ENCODE measurements at regions not wholly inside any gene's neighbourhood (a gene's known extent, or its start where the extent isn't known, plus 50 kb on each side); places are given as distances from the start of the nearest gene placed in this dataset.
A peak's percentile ranks its signal among the peaks of the same experiment; 100 is the strongest.

GRCh38 chr10:128741180-128741579 lies 615.0 kb upstream of the MKI67 start (continued):
- TF ChIP-seq FOSL1 (IDR thresholded peaks at IDR 0.05; ENCODE audit: low read depth) (no peak), EZH2 (IDR thresholded peaks at IDR 0.05) (no peak), SIN3A (IDR thresholded peaks at IDR 0.05; ENCODE audit: low read depth) (no peak), EGR1 (IDR thresholded peaks at IDR 0.05; ENCODE audit: low read depth) (no peak)
- TF ChIP-seq, protein P1, sequence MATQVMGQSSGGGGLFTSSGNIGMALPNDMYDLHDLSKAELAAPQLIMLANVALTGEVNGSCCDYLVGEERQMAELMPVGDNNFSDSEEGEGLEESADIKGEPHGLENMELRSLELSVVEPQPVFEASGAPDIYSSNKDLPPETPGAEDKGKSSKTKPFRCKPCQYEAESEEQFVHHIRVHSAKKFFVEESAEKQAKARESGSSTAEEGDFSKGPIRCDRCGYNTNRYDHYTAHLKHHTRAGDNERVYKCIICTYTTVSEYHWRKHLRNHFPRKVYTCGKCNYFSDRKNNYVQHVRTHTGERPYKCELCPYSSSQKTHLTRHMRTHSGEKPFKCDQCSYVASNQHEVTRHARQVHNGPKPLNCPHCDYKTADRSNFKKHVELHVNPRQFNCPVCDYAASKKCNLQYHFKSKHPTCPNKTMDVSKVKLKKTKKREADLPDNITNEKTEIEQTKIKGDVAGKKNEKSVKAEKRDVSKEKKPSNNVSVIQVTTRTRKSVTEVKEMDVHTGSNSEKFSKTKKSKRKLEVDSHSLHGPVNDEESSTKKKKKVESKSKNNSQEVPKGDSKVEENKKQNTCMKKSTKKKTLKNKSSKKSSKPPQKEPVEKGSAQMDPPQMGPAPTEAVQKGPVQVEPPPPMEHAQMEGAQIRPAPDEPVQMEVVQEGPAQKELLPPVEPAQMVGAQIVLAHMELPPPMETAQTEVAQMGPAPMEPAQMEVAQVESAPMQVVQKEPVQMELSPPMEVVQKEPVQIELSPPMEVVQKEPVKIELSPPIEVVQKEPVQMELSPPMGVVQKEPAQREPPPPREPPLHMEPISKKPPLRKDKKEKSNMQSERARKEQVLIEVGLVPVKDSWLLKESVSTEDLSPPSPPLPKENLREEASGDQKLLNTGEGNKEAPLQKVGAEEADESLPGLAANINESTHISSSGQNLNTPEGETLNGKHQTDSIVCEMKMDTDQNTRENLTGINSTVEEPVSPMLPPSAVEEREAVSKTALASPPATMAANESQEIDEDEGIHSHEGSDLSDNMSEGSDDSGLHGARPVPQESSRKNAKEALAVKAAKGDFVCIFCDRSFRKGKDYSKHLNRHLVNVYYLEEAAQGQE (IDR thresholded peaks at IDR 0.05; ENCODE audit: low read depth): no peak

- H3K4me2 ChIP-seq (ENCODE audit: low read length): no peak overlapping the region
- H3K27ac ChIP-seq (ENCODE audit: low read depth, low read length): no peak overlapping the region
- no peak overlapping the region for H2AFZ ChIP-seq (ENCODE audit: low read depth, low read length, poor library complexity, severe bottlenecking)
- ChIA-PET CTCF (no interaction called here), RAD21 (ENCODE audit: low non-redundant PET in 1 of 2, low total read pairs in 2 of 2, uncharacterized antibody in 2 of 2, unreplicated experiment in 2 of 2) (no interaction called here), POLR2A (no interaction called here)
- no peak for ATAC-seq
- no peak overlapping the region for H3K4me3 ChIP-seq (replicated peaks in 1 of 2; ENCODE audit: low read depth in 1 of 2, low read length in 2 of 2)
- H3K27me3 ChIP-seq (ENCODE audit: insufficient read depth, low read length): peaks cover 94% of the 10 kb centered on the region
- BruUV-seq (replicated peaks): no TSS peak
- no peak overlapping the region for H3K9ac ChIP-seq (ENCODE audit: low read length)
- intact Hi-C loops (cut with micrococcal nuclease): loop anchor here (5.0 kb wide), 1 partner anchor 479 kb away; no protein-coding TSS in a partner anchor
- H3K9me2 ChIP-seq (ENCODE audit: insufficient read depth): no peaks in the 10 kb centered on the region
- 0 out of 2 replicates have a peak, but pooled peaks have one; percentile 2 for TF ChIP-seq EZH2 (IDR thresholded peaks at IDR 0.05)
- TF ChIP-seq YY1 (IDR thresholded peaks at IDR 0.05; ENCODE audit: extremely low read depth, insufficient replicate concordance, low read depth, low read length): no peak
- TF ChIP-seq ZFX (IDR thresholded peaks at IDR 0.05): no peak
- no peaks in the 10 kb centered on the region for H3K36me3 ChIP-seq (ENCODE audit: control insufficient read depth in 1 of 2, insufficient read depth in 2 of 2, low read length in 2 of 2)
- no peaks in the 10 kb centered on the region for H3K4me1 ChIP-seq (ENCODE audit: control insufficient read depth in 1 of 2, insufficient read depth in 2 of 2, low read length in 2 of 2)
- no peak for DNase-seq (ENCODE audit: low read depth, low spot score)
- no peaks in the 10 kb centered on the region for H4K20me1 ChIP-seq (ENCODE audit: insufficient read depth)
- no peaks in the 10 kb centered on the region for H3K9me3 ChIP-seq (ENCODE audit: control insufficient read depth in 1 of 2, insufficient read depth in 1 of 2, low read depth in 1 of 2, low read length in 2 of 2)
- no peaks in the 10 kb centered on the region for H3K79me2 ChIP-seq (ENCODE audit: insufficient read depth, low read length)
These were observed 615.5 kb upstream of the MKI67 start for GRCh38 chr10:128741680-128742079.
